HL-60 (cell line): ENCODE measurements at regions not wholly inside any gene's neighbourhood (a gene's known extent, or its start where the extent isn't known, plus 50 kb on each side); places are given as distances from the start of the nearest gene placed in this dataset.

ENCODE experiments used
- DNase-seq, 2 experiments: peaks; one replicate each; pipeline ENCODE4 v3.0.0-alpha.2; 2010 to 2020; ENCODE audit warnings: low read depth in 1 of 2, low spot score in 1 of 2
- H3K27ac ChIP-seq: fragments of 250-450 bp; sonication (Bioruptor Pico); replicated peaks from 2 replicates; pipeline ENCODE4 v1.5.1; 2020; ENCODE audit warnings: mild to moderate bottlenecking, moderate library complexity
- H3K27me3 ChIP-seq: fragments of 250-450 bp; sonication (Bioruptor Pico); 2 replicates; pipeline ENCODE4 v1.5.1; 2021; ENCODE audit warnings: mild to moderate bottlenecking, moderate library complexity; ENCODE audit not compliant: insufficient read depth, poor library complexity, severe bottlenecking
- H3K4me3 ChIP-seq: replicated peaks from 2 replicates; pipeline ENCODE4 v1.5.1; 2011; ENCODE audit warnings: mild to moderate bottlenecking, control low read depth, low read length; ENCODE audit not compliant: insufficient read depth
- GABPA ChIP-seq: IDR thresholded peaks from 2 replicates; pipeline ENCODE4 v1.6.1; 2012; ENCODE audit warnings: low read depth
- POLR2AphosphoS5 ChIP-seq: IDR thresholded peaks from 2 replicates; pipeline ENCODE4 v1.6.1; 2012; ENCODE audit warnings: low read depth
- SPI1 ChIP-seq: IDR thresholded peaks from 2 replicates; pipeline ENCODE4 v1.6.1; 2012; ENCODE audit warnings: low read depth, mild to moderate bottlenecking, borderline replicate concordance
- TF ChIP-seq, protein P1 (sequence below): IDR thresholded peaks from 2 replicates; pipeline ENCODE4 v1.6.1; 2012; ENCODE audit warnings: low read depth; ENCODE audit not compliant: insufficient replicate concordance
- TF ChIP-seq, protein P2 (sequence below): IDR thresholded peaks from one replicate; pipeline ENCODE4 v1.5.1; 2011; ENCODE audit warnings: low read length, control low read depth, inconsistent platforms; ENCODE audit not compliant: insufficient read depth

GRCh38 chr6:8872589-8872988 lies 437.2 kb upstream of the SLC35B3 start:
- no peak overlapping the region for H3K4me3 ChIP-seq
- no peak overlapping the region for H3K27ac ChIP-seq
- no peaks in the 10 kb centered on the region for H3K27me3 ChIP-seq
- TF ChIP-seq, protein P1, sequence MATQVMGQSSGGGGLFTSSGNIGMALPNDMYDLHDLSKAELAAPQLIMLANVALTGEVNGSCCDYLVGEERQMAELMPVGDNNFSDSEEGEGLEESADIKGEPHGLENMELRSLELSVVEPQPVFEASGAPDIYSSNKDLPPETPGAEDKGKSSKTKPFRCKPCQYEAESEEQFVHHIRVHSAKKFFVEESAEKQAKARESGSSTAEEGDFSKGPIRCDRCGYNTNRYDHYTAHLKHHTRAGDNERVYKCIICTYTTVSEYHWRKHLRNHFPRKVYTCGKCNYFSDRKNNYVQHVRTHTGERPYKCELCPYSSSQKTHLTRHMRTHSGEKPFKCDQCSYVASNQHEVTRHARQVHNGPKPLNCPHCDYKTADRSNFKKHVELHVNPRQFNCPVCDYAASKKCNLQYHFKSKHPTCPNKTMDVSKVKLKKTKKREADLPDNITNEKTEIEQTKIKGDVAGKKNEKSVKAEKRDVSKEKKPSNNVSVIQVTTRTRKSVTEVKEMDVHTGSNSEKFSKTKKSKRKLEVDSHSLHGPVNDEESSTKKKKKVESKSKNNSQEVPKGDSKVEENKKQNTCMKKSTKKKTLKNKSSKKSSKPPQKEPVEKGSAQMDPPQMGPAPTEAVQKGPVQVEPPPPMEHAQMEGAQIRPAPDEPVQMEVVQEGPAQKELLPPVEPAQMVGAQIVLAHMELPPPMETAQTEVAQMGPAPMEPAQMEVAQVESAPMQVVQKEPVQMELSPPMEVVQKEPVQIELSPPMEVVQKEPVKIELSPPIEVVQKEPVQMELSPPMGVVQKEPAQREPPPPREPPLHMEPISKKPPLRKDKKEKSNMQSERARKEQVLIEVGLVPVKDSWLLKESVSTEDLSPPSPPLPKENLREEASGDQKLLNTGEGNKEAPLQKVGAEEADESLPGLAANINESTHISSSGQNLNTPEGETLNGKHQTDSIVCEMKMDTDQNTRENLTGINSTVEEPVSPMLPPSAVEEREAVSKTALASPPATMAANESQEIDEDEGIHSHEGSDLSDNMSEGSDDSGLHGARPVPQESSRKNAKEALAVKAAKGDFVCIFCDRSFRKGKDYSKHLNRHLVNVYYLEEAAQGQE = no peak
- TF ChIP-seq GABPA (no peak), SPI1 (no peak), POLR2AphosphoS5 (no peak)
- TF ChIP-seq, protein P2, sequence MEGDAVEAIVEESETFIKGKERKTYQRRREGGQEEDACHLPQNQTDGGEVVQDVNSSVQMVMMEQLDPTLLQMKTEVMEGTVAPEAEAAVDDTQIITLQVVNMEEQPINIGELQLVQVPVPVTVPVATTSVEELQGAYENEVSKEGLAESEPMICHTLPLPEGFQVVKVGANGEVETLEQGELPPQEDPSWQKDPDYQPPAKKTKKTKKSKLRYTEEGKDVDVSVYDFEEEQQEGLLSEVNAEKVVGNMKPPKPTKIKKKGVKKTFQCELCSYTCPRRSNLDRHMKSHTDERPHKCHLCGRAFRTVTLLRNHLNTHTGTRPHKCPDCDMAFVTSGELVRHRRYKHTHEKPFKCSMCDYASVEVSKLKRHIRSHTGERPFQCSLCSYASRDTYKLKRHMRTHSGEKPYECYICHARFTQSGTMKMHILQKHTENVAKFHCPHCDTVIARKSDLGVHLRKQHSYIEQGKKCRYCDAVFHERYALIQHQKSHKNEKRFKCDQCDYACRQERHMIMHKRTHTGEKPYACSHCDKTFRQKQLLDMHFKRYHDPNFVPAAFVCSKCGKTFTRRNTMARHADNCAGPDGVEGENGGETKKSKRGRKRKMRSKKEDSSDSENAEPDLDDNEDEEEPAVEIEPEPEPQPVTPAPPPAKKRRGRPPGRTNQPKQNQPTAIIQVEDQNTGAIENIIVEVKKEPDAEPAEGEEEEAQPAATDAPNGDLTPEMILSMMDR = no peak
- no peak for DNase-seq

DNA sequence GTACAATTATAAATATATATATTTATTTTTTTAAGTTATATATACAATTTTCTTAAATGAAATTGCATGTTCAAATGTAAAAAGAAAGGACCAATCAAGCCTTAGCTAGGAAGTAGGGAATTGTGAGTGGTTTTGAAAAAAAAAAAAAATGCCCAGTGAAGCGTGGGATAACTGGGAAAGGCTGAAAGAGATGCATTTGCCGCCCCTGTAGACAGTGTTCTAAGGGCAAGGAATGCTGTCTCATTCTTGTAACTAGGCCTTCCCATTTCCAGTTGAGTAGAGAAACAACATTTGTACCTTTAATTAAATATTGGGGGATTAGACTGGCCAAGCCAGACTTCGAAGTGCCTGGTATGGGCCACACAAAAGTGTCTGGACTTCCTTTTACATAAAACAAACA lies 430.1 kb upstream of the SLC35B3 start:
- DNase-seq = no peak
- TF ChIP-seq SPI1 (no peak), POLR2AphosphoS5 (no peak), GABPA (no peak)
- TF ChIP-seq, protein P1 = no peak
- TF ChIP-seq, protein P2 = no peak
- Histone ChIP-seq H3K27ac (no peak overlapping the region), H3K27me3 (no peaks in the 10 kb centered on the region), H3K4me3 (no peak overlapping the region)

DNA sequence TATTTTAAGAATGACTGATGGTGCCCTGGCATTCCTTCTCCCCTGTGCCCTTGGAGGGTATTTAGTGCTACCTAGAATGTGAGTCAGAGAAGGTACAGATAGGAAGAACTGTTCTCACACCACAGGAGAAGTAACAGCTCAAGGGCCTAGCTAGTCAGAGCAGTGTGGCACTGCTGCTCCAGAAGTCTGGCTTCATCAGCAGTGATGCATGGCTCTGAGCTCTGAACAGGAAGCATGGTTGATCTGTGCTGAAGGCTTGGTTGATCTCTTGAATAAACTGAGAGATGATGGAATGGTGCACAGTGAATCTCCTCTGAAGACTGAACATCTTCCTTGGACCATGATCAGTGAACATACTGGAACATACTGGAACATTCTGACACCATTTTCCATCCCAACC lies 425.3 kb upstream of the SLC35B3 start:
- no peak overlapping the region for H3K4me3 ChIP-seq
- TF ChIP-seq, protein P1 = no peak
- TF ChIP-seq POLR2AphosphoS5 = no peak
- no peak for TF ChIP-seq SPI1
- TF ChIP-seq, protein P2 = no peak
- no peak for DNase-seq
- no peak overlapping the region for H3K27ac ChIP-seq
- no peaks in the 10 kb centered on the region for H3K27me3 ChIP-seq
